ENCODE measurements at regions not wholly inside any gene's neighbourhood (a gene's known extent, or its start where the extent isn't known, plus 50 kb on each side); places are given as distances from the start of the nearest gene placed in this dataset.

- no peak for TF ChIP-seq CTCF (IDR thresholded peaks at IDR 0.05; ENCODE audit: low read depth, low read length, missing control alignments)
- DNase-seq (ENCODE audit: low read depth), result no peak
These were observed 250.4 kb upstream of the SORL1-AS1 start for GRCh38 chr11:121703201-121703600.

GRCh38 chr11:121700968-121701367 lies 248.2 kb upstream of the SORL1-AS1 start:
- H3K4me3 ChIP-seq (ENCODE audit: low read depth, low read length), result no peak overlapping the region
- no peak for DNase-seq (ENCODE audit: low read depth)
- no peak for TF ChIP-seq CTCF (IDR thresholded peaks at IDR 0.05; ENCODE audit: low read depth, low read length, missing control alignments)

More at GRCh38 chr11:121703201-121703600, 250.4 kb upstream of the SORL1-AS1 start:
- no peak overlapping the region for H3K4me3 ChIP-seq (ENCODE audit: low read depth, low read length)

- H3K4me3 ChIP-seq (ENCODE audit: low read depth, low read length), result no peak overlapping the region
- no peak for TF ChIP-seq CTCF (IDR thresholded peaks at IDR 0.05; ENCODE audit: low read depth, low read length, missing control alignments)
- DNase-seq (ENCODE audit: low read depth), result no peak
These were observed 247.0 kb upstream of the SORL1-AS1 start for GRCh38 chr11:121699801-121700200.

- no peak for DNase-seq (ENCODE audit: low read depth)
- no peak overlapping the region for H3K4me3 ChIP-seq (ENCODE audit: low read depth, low read length)
- TF ChIP-seq CTCF (IDR thresholded peaks at IDR 0.05; ENCODE audit: low read depth, low read length, missing control alignments), result no peak
These were observed 244.3 kb upstream of the SORL1-AS1 start for GRCh38 chr11:121696931-121697670.

- TF ChIP-seq CTCF (IDR thresholded peaks at IDR 0.05; ENCODE audit: low read depth, low read length, missing control alignments), result no peak
- no peak overlapping the region for H3K4me3 ChIP-seq (ENCODE audit: low read depth, low read length)
- no peak for DNase-seq (ENCODE audit: low read depth)
These were observed 243.6 kb upstream of the SORL1-AS1 start for GRCh38 chr11:121696177-121696871.

- no peak for DNase-seq (ENCODE audit: low read depth)
- H3K4me3 ChIP-seq (ENCODE audit: low read depth, low read length), result no peak overlapping the region
- TF ChIP-seq CTCF (IDR thresholded peaks at IDR 0.05; ENCODE audit: low read depth, low read length, missing control alignments), result no peak
These were observed 239.5 kb upstream of the SORL1-AS1 start for GRCh38 chr11:121692236-121692635.

Measured in GM12864 (cell line).